ENCODE measurements at regions not wholly inside any gene's neighbourhood (a gene's known extent, or its start where the extent isn't known, plus 50 kb on each side); places are given as distances from the start of the nearest gene placed in this dataset.

DNA sequence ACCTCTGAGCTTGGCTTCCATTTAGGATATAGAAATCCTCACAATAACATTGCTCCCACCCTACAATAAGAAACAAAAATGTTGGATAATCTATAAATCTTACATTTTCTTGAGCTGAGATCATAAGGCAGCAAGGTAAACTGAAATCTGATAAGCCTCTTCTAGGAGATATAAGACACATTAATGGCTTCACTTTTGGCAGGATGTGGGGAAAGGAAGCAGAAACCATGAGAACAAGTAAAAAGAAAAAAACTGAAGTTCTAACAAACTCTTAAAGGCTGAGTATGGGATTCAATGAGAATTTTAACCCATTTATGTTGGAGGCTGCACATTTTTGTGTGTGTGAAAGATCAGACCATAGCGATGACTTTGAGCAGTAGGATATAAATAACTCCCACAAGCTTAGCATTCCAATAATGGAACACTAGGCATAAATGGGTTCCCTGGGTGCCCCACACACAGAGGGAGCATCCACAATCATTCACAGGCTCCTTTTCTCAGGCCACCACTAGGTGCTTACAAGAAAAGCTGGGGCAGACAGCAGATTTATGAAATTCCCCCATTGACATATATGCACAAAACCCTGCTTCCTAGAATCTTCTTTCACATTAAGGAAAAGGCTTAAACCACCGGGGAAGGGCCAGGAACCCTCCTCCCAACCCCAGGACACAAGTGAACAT lies 564.9 kb upstream of the MGMT start:
- no peak for TF ChIP-seq CTCF (IDR thresholded peaks at IDR 0.05)
- TF ChIP-seq POLR2A (IDR thresholded peaks at IDR 0.05), result no peak

Measured in uterus (tissue), 2 donors.